Cardiac muscle cell (in vitro differentiated cells and primary cell): ENCODE measurements at regions not wholly inside any gene's neighbourhood (a gene's known extent, or its start where the extent isn't known, plus 50 kb on each side); places are given as distances from the start of the nearest gene placed in this dataset.

Experiments used
- DNase-seq, 2 donors: peaks; one replicate each; pipeline versions ENCODE4 v3.0.0 to v3.0.0-alpha.2; 2010 to 2017; ENCODE audit warnings: low read depth in 1 of 2, low spot score in 1 of 2
- H3K27ac ChIP-seq: fragments of 200-600 bp; sonication (generic); 2 replicates; pipeline ENCODE4 v1.5.1; 2016
- H3K27me3 ChIP-seq: fragments of 200-600 bp; sonication (generic); 2 replicates; pipeline ENCODE4 v1.6.0; 2016; ENCODE audit warnings: control low read depth
- H3K36me3 ChIP-seq: fragments of 200-600 bp; sonication (generic); 2 replicates; pipeline ENCODE4 v1.5.1; 2016; ENCODE audit warnings: control low read depth
- H3K4me1 ChIP-seq: fragments of 200-600 bp; sonication (generic); 2 replicates; pipeline ENCODE4 v1.8.1; 2017; ENCODE audit warnings: low read depth, mild to moderate bottlenecking, mixed run types
- H3K4me3 ChIP-seq: fragments of 200-600 bp; sonication (generic); 2 replicates; pipeline ENCODE4 v1.5.1; 2016; ENCODE audit warnings: mild to moderate bottlenecking
- H3K9me3 ChIP-seq: fragments of 200-600 bp; sonication (generic); 2 replicates; pipeline ENCODE4 v1.5.1; 2017; ENCODE audit warnings: low read depth, mild to moderate bottlenecking, control low read depth
- TF ChIP-seq, protein P1 (sequence below): IDR thresholded peaks from 2 replicates; pipeline ENCODE4 v1.5.1; 2012; ENCODE audit warnings: low read depth, mild to moderate bottlenecking, low read length

DNA sequence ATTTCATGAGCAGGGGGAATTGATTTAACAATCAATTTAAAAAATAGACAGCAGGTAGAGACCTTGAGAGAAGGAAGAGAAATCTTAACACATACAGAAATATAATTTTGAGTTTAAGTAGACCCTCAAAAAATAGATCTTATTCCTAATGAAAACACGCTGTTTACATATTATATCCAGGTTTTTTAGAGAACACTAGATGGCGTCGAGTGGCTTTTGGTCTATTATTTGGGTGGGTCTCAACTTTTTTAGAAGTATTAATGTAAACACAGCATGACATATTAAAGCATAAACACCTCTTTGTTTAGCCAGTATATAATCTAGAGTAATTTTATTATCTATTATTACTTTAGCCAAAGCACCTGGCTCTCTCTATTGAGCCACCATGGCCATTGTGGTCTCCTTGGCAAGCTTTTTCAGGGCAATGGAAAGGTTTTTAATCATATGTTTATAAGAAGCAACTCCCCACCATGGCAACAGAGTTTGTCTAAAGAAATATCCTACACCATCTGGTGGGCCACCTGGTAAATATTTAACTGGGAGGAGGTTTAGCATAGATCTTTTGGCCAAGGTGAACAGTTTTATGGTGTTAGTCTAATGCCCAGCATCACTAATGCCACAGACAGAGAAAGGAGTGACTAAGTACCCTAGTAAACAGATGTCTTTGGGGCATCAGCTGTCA, 59.7 kb upstream of the PRSS1 start:
- Histone ChIP-seq H3K4me1 (no peaks in the 10 kb centered on the region), H3K27me3 (no peaks in the 10 kb centered on the region), H3K4me3 (no peak overlapping the region), H3K9me3 (no peaks in the 10 kb centered on the region), H3K36me3 (no peaks in the 10 kb centered on the region), H3K27ac (no peak overlapping the region)
- DNase-seq, result peak in 1 of 2 donors; percentile 16
- TF ChIP-seq, protein P1, sequence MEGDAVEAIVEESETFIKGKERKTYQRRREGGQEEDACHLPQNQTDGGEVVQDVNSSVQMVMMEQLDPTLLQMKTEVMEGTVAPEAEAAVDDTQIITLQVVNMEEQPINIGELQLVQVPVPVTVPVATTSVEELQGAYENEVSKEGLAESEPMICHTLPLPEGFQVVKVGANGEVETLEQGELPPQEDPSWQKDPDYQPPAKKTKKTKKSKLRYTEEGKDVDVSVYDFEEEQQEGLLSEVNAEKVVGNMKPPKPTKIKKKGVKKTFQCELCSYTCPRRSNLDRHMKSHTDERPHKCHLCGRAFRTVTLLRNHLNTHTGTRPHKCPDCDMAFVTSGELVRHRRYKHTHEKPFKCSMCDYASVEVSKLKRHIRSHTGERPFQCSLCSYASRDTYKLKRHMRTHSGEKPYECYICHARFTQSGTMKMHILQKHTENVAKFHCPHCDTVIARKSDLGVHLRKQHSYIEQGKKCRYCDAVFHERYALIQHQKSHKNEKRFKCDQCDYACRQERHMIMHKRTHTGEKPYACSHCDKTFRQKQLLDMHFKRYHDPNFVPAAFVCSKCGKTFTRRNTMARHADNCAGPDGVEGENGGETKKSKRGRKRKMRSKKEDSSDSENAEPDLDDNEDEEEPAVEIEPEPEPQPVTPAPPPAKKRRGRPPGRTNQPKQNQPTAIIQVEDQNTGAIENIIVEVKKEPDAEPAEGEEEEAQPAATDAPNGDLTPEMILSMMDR, result peak; percentile 37

DNA sequence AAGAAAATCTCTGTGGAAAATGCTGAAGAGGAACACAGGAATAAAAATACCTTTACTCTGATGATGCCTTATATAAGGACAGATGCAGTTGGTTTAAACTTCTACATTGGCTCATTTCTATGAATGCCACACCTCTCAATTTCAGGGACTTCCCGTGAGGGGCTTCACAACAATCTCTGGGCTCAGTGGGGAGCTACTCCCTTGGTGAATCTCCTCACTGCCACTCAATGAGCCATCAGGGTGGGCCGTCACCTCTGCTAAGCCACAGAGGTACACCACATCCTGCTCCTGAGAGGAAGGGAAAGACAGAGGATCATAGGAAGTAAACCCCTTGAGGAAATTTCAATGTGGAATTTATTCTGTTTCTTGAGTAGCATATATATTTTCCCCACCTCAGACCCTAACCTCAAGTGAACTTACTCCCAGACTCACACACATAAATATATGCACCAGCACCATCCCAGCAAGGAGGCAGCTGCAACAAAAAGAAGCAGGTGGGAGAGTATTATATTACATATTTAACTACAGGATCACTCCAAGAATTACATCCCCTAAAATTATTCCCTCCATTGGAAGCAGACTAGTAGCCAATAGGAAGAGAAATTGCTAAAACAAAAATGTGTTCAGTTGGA, 63.3 kb upstream of the PRSS1 start:
- DNase-seq, result no peak
- H3K4me3 ChIP-seq, result no peak overlapping the region
- H3K4me1 ChIP-seq, result no peaks in the 10 kb centered on the region
- H3K36me3 ChIP-seq, result no peaks in the 10 kb centered on the region
- no peaks in the 10 kb centered on the region for H3K9me3 ChIP-seq
- no peak overlapping the region for H3K27ac ChIP-seq
- H3K27me3 ChIP-seq, result no peaks in the 10 kb centered on the region
- TF ChIP-seq, protein P1, result no peak

DNA sequence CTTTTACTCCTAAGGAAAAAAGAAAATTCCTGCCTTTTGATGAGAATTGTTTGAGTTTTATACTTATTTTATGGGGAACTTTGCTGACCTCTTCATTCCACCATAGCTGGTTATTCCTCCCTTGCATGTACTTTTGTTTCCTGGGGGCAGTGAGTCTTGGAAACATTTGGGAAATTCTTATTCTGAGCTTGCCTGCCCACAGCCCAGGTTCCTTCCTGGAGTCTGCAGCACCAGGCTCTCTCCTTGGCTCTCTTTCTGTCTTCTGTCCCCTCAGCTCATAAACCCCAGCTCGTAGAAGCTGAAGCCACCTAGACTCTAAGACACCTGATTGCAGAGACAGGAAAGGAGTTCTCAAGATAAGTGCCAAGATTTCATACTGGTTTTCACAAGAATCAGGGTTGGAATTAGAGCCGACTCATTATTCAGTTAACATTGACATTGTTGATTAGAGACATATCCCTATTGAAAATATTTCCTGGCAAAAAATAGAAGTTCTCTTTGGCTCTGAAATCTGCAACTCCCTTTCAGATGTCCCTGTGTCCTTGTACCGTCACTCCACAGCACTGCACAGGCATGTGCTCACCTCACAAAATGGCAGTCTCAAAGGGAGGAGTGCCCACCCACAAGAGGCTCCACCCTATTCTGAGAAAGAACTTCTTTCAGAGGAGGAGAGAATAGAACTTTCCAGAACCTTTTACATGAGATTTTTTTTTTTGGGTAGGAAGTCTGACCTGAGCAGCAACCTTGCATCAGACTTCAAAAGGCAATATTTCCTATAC, 67.8 kb upstream of the PRSS1 start:
- TF ChIP-seq, protein P1, result no peak

DNA sequence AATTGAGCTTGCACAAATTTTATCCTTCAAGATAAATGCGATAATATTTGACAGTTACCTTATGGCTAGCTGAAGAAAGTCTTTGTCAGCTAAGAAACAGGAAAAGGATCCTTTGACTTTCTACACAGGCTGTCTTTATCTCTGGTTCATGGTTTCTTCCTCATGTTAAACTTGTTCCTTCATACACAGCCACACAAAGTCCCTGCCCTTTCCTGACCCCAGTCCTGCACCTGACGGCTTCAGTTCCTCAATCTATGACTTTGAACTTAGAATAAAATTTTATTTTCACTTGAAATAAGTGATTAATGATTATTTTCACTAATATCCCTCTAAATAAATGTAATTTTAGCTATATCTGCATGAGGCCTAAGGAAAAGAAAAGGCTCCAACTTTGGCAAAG, 77.8 kb upstream of the PRSS1 start:
- TF ChIP-seq, protein P1, result no peak

More for the DNA sequence above, 67.8 kb upstream of the PRSS1 start:
- Histone ChIP-seq H3K27ac (no peak overlapping the region), H3K9me3 (no peaks in the 10 kb centered on the region), H3K4me1 (no peaks in the 10 kb centered on the region), H3K27me3 (no peaks in the 10 kb centered on the region), H3K4me3 (no peak overlapping the region), H3K36me3 (no peaks in the 10 kb centered on the region)
- DNase-seq, result no peak

DNA sequence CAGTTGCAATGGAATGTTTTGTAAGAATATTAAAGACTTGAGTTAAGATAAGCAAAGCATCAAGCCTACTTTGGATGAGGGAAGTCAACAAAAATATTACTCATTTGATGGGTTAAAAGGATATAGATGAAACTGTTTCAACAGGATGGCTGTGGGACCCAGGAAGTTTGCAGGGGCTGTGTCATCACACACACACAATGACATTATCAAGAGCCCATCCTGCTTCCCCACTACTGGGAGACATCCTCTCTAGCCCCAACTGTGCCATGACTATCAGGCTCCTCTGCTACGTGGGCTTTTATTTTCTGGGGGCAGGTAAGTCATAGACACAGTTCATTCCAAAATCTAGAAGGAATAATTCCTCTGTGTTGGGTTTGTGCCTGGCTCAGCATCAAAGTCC, 78.8 kb upstream of the PRSS1 start:
- Histone ChIP-seq H3K9me3 (no peaks in the 10 kb centered on the region), H3K36me3 (no peaks in the 10 kb centered on the region), H3K27ac (no peak overlapping the region), H3K4me1 (no peaks in the 10 kb centered on the region), H3K27me3 (no peaks in the 10 kb centered on the region), H3K4me3 (no peak overlapping the region)
- no peak for DNase-seq
- TF ChIP-seq, protein P1, result no peak

More for the DNA sequence above, 77.8 kb upstream of the PRSS1 start:
- H3K36me3 ChIP-seq, result no peaks in the 10 kb centered on the region
- no peaks in the 10 kb centered on the region for H3K4me1 ChIP-seq
- no peaks in the 10 kb centered on the region for H3K9me3 ChIP-seq
- no peak overlapping the region for H3K4me3 ChIP-seq
- no peak for DNase-seq
- no peak overlapping the region for H3K27ac ChIP-seq
- no peaks in the 10 kb centered on the region for H3K27me3 ChIP-seq
